ENCODE measurements at regions not wholly inside any gene's neighbourhood (a gene's known extent, or its start where the extent isn't known, plus 50 kb on each side); places are given as distances from the start of the nearest gene placed in this dataset.

DNA sequence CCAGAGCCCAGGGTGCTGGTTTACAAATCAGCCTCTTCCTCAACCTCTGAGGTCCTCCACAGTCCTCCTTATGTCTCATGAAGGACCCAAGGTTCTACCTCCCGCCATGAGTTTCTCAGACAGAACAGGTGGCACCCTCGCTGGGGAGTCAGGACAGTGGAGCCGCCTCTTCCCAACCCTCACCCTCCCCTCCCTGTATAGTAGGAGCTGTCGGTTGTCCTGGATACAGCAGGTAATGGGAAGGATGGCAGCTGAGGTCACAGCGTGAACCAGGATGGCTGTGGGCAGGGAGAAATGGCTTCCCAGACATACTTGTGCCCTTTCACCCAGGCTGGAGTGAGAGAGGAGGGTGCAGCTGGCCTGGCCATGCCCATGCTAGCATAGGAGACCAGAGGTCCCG, 134.6 kb downstream of the CHST1 start:
- TF ChIP-seq, protein P1, sequence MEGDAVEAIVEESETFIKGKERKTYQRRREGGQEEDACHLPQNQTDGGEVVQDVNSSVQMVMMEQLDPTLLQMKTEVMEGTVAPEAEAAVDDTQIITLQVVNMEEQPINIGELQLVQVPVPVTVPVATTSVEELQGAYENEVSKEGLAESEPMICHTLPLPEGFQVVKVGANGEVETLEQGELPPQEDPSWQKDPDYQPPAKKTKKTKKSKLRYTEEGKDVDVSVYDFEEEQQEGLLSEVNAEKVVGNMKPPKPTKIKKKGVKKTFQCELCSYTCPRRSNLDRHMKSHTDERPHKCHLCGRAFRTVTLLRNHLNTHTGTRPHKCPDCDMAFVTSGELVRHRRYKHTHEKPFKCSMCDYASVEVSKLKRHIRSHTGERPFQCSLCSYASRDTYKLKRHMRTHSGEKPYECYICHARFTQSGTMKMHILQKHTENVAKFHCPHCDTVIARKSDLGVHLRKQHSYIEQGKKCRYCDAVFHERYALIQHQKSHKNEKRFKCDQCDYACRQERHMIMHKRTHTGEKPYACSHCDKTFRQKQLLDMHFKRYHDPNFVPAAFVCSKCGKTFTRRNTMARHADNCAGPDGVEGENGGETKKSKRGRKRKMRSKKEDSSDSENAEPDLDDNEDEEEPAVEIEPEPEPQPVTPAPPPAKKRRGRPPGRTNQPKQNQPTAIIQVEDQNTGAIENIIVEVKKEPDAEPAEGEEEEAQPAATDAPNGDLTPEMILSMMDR (IDR thresholded peaks at IDR 0.05): no peak
- TF ChIP-seq POLR2A (IDR thresholded peaks at IDR 0.05): no peak

All from body of pancreas (tissue), 4 donors.